GM18858 (cell line): ENCODE measurements at regions not wholly inside any gene's neighbourhood (a gene's known extent, or its start where the extent isn't known, plus 50 kb on each side); places are given as distances from the start of the nearest gene placed in this dataset.

Experiments used
- ATAC-seq: cut with Tn5 transposase; IDR thresholded peaks from one replicate; pipeline ENCODE4 v1.9.1; 2021; ENCODE audit not compliant: unreplicated experiment

DNA sequence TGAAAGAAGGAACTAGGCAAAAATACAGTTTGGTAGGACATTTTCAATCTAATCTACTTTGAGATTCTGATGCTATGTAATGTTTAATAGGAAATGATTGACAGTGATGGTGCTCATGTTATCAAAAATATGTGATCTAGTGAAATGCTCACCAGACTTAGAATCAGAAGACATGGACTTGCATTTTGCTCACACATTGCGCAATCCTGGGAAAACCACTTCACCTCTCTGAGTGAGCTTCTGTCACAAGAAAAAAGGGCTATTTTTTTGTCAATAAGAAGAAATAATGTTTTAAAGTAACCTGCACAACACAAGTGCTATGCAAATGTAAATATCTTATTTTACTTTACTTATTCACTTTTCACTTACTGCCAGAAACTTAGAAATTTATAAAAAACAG, 380.9 kb upstream of the HTR2A start:
- no peak for ATAC-seq

DNA sequence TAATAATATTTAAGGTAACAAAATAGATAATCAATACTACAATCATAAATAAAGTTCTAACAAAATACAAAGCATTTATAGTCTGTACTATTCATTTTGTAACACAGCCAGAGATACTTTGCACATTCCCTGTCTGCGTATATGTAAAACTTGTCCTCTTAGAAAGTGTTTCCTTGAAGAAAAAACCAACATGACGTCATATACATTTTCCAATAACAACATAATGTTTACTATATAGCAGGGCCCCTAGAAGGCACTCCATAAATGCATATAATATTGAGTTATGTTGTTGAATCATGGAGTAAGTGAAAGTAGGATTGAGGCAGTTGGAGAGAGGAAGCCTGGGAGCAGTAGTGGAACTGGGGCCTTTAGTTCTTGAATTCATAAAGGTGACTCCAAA, 371.4 kb upstream of the HTR2A start:
- no peak for ATAC-seq

GRCh38 chr13:47258384-47258783, 361.5 kb upstream of the HTR2A start:
- ATAC-seq, result no peak

DNA sequence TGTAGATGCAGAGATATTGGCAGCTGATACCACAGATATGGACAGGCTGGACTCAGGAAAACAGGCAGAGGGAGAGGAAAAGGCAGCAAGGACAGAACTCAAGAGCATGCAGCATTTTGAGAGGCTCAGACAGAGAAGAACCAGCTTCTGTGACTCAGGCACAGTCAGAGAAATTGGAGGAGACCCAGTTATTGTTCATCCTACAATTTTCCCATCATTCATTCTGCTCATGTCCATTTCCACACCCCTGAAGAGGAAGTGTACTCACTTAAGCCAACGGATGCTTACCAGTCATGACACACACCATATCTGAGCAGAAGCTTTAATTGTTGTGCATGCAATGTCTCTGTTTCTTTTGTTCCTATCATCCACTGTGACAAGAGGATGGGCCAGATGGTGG, 359.8 kb upstream of the HTR2A start:
- ATAC-seq, result no peak

- ATAC-seq, result no peak
Observed at GRCh38 chr13:47252627-47253026, 355.8 kb upstream of the HTR2A start.

DNA sequence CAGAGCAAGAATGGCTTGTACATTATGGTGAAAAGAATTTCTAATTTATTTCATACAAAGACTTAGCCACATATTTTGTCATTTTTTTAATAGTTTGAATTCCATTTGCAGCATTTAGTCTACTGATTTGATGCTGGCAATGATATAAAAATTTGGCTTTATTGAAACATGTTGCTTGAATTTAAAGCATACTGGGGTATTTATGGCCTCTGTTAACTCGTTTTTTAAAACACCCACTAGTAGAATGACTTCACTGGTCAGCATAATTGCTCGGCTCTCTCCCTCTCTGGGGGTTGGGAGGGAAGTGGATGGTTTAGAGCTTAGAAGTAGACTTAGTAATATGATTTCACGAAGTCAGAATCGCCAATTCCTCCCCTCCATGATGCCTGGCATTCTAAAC, 354.9 kb upstream of the HTR2A start:
- ATAC-seq, result no peak

GRCh38 chr13:47250146-47250545, 353.3 kb upstream of the HTR2A start:
- no peak for ATAC-seq

- no peak for ATAC-seq
Observed at GRCh38 chr13:47249266-47249665, 352.4 kb upstream of the HTR2A start.

GRCh38 chr13:47241446-47241845, 344.6 kb upstream of the HTR2A start:
- no peak for ATAC-seq

DNA sequence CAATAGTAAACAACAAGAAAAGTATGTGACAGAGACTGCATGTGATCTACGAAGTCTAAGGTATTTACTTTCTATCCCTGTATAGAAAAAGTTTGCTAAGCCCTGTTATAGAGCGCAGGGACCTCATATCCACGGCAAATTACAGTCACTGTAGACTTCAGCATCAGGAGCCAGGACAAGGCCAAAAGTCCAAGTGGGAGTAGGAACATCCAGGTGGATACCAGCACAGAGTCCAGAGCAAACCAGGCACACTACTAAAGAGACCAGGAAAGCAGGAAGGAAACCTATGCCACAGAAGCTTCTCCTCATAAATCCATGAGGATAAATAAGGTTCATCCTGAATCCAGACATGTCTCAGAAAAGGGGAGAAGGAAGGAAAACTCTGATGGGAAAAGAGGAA, 342.2 kb upstream of the HTR2A start:
- ATAC-seq, result no peak

DNA sequence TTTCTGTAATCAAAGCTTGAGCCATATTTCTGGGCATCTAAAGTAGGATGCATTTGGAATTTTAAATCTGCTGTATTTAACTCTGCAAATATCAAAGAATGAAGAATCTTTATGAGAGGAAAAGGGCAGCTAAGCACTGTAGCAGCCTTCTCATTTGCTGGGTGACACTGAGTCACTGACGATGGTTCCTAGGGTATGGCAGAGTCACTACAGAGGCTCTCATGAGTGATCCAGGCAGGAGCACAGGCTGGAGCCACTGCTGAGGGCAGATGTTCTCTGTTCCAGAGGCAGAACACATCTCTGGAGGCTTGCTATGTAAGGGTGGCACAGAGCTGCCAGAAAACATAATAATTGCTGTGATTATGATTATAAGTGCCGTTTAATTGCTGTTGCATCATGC, 340.7 kb upstream of the HTR2A start:
- ATAC-seq, result no peak

DNA sequence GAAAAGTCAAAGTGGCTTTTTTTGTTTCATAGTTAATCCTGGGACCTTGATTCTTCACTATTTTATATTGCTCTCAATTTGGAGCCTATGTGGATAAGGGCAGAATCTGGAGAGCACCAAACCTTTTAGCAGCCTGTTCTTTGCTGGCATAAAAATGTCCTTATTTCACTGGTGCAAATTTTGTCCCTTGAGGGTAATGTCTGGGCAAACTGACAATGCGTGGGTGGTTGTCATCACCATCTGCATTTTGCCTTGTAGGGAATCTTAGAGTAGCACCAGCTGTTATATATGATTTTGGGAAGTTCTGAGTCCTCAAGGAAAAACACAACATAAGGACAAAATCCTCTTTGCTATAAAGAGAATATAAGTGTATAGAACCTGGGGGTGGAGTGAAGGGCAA, 336.9 kb upstream of the HTR2A start:
- ATAC-seq, result no peak

- ATAC-seq, result no peak
Observed at GRCh38 chr13:47232516-47232915, 335.7 kb upstream of the HTR2A start.

- ATAC-seq, result no peak
Observed at GRCh38 chr13:47230155-47230554, 333.3 kb upstream of the HTR2A start.

DNA sequence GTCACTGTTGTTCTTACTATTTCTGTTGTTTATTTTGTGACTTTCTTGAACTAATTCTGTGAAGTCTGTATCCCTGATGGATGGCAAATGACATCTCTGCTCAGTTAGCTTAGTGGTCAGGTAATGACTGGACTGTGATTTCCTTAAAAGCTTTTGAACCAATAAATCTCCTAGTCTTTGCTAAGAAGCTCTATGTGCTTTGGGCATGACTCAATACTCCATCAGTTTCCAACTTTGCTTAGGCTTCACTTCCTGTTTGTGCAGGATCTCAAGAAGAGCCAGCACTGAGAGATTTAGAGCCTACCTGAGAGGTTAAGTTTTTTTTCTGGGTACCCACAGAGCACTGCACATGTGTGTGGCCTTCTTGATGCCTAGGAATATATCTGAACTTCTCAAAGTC, 329.7 kb upstream of the HTR2A start:
- ATAC-seq, result no peak

GRCh38 chr13:47220453-47221140, 323.7 kb upstream of the HTR2A start:
- no peak for ATAC-seq

DNA sequence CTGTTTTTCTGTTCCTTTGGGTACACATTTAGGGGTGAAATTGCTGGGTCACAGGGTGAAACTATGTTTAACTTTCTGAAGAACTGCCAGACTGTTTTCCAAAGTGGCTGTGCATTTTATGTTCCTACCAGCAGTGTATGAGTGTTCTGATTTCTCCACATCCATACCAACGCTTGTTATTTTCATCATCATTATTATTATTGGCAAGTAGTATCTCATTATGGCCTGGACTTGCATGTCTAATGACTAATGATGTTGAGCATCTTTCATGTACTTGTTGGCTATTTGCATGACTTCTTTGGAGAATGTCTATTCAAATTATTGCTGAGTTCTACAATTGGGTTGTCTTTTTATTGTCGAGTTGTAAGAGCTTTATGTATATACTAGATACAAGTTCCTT, 321.8 kb upstream of the HTR2A start:
- no peak for ATAC-seq

GRCh38 chr13:47216176-47216822, 319.4 kb upstream of the HTR2A start:
- ATAC-seq, result no peak

DNA sequence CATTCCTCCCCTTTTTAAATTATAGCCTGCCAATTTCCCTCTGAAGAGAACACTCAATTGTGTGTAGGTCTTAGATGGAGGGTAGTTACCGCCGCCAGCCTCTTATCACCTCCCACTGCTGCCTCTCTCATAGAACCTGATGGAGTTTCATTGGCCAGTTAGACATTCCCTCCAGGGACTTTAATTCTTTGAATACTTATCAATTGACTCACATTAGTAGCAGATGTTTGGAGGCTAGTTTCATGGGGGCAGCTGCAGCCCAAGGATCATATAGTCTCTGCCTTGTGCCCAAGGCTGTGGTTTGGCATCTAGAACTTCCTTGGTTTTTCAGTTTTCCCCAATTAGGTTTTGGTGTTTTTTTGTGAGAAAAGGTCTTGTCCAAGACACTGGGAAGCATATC, 318.9 kb upstream of the HTR2A start:
- ATAC-seq, result no peak

DNA sequence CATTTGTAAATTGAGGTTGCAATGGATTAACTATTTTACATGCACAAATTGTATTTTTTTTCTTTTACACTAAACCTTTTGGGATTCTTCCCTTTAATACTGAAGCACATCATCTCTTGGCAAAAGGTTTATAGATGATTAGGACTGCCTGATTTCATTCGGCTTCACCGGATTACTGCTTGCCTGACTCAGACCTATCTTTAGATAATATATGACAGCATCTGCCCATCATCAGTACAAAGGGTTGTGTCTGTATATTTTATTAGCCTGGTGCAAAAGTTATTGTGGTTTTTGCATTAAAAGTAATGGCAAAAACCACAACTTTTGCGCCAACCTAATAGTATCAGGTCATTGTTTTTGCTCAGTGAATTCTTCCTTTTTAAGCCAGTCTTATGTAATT, 316.2 kb upstream of the HTR2A start:
- no peak for ATAC-seq

GRCh38 chr13:47211106-47211505, 314.3 kb upstream of the HTR2A start:
- no peak for ATAC-seq

DNA sequence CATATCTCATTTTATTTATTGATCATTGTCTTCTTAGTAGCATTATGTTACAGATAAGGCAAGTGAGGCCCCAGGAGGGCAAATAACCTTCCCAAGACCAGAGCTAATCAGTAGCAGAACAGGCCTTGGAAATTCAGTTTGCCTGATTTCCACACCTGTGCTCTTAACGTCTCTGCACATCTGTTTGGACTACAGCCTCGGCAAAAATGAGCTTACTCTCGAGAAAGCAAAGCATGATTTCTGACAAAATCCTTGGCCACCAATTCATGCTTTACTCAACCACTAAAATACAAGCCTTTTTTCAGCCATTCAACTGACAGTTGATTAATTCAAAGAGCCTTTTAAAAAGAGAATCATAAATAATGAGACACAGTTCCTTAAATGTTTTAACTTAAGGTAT, 309.3 kb upstream of the HTR2A start:
- ATAC-seq, result no peak

DNA sequence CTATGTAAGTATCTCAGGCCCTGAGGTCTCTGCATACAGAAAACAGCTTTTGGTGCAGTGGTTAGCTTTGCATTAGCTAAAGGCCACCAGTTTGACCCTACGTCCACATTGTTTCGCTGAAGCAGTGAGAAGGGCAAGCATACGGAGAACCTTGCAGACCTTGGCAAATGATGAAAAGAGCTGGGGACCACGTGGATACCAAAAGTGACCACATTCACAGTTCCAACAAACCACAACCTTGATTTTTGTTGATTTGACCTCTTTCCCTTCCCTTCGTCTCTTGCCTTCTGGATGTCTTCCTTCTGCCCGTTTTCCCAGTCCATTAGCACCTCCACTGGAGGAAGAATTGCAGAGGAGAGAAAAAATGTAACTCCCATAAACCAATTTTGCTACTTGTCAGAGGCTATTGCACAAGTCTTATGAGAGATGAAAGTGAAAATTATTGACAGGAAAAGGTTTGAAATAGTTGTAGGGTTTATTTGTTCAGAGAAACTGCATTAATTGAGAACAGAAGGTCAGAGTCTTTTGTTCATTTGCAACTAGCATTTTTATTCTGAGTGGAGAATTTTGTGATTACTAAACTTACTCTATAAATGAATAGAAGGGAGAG, 293.9 kb upstream of the HTR2A start:
- ATAC-seq, result no peak
